ENCODE measurements at regions not wholly inside any gene's neighbourhood (a gene's known extent, or its start where the extent isn't known, plus 50 kb on each side); places are given as distances from the start of the nearest gene placed in this dataset.

GRCh38 chr18:34509163-34509562, 200.9 kb upstream of the DTNA start:
- ChIA-PET POLR2A (ENCODE audit: partially characterized antibody) (no interaction called here), CTCF (ENCODE audit: partially characterized antibody) (interaction anchor here (0.6 to 1.5 kb wide), 3 partner anchors 30 to 361 kb away, joined by 3 to 5 read pairs (median 3); no protein-coding TSS in a partner anchor)
- Histone ChIP-seq H2BK15ac (ENCODE audit: low read length) (no peak overlapping the region), H3K18ac (ENCODE audit: extremely low read depth, low read length) (no peak overlapping the region), H3K14ac (ENCODE audit: insufficient read length) (no peak overlapping the region), H3K56ac (replicated peaks; ENCODE audit: insufficient read length, low read depth, low read length) (no peak overlapping the region), H2AFZ (ENCODE audit: low read length) (no peak overlapping the region), H3K4ac (replicated peaks; ENCODE audit: insufficient read length, low read depth, low read length) (no peak overlapping the region), H3K79me1 (ENCODE audit: low read depth, low read length) (no peaks in the 10 kb centered on the region), H3K4me3 (ENCODE audit: extremely low read depth in 1 of 4, insufficient read depth in 2 of 4, low read depth in 3 of 4, low read length in 4 of 4) (no peak overlapping the region), H3K9me3 (ENCODE audit: insufficient read depth in 2 of 2, low read depth in 1 of 2, low read length in 1 of 2) (no peaks in the 10 kb centered on the region), H3K27ac (ENCODE audit: low read depth, low read length) (no peak overlapping the region), H4K5ac (ENCODE audit: insufficient read length, low read depth, low read length) (no peak overlapping the region), H2BK12ac (ENCODE audit: low read depth, low read length) (no peak overlapping the region), H4K91ac (replicated peaks; ENCODE audit: insufficient read length, low read length) (no peak overlapping the region), H3K4me2 (ENCODE audit: insufficient read depth in 1 of 2, low read depth in 2 of 2, low read length in 2 of 2) (no peak overlapping the region), H3K27me3 (replicated peaks in 1 of 4; ENCODE audit: control insufficient read depth in 3 of 4, extremely low read depth in 1 of 4, insufficient read depth in 3 of 4, low read length in 3 of 4) (no peaks in the 10 kb centered on the region), H2AK5ac (ENCODE audit: low read depth, low read length) (no peak overlapping the region), H4K8ac (ENCODE audit: extremely low read depth, insufficient read depth, low read length) (no peak overlapping the region), H2BK5ac (ENCODE audit: low read depth, low read length) (no peak overlapping the region), H3K4me1 (replicated peaks in 1 of 4; ENCODE audit: control insufficient read depth in 3 of 4, insufficient read depth in 4 of 4, low read length in 3 of 4) (peaks cover 0 to 10% (median 5%) of the 10 kb centered on the region in 4 experiments; a peak in 3 of 7 replicates), H4K20me1 (replicated peaks in 1 of 2; ENCODE audit: control insufficient read depth in 1 of 2, insufficient read depth in 2 of 2, low read length in 2 of 2) (no peaks in the 10 kb centered on the region), H3K9ac (replicated peaks in 1 of 4; ENCODE audit: extremely low read depth in 1 of 4, low read depth in 3 of 4, low read length in 3 of 4) (no peak overlapping the region), H3K23me2 (ENCODE audit: low read depth, low read length) (no peaks in the 10 kb centered on the region), H2BK20ac (ENCODE audit: low read length) (no peak overlapping the region), H3K79me2 (ENCODE audit: control insufficient read depth in 1 of 2, insufficient read depth in 2 of 2, low read length in 2 of 2) (peaks cover 0 to 14% of the 10 kb centered on the region in 2 experiments; a peak in 1 of 4 replicates), H2BK120ac (replicated peaks; ENCODE audit: low read depth, low read length) (no peak overlapping the region), H3K23ac (ENCODE audit: insufficient read length) (no peak overlapping the region), H3K36me3 (ENCODE audit: control insufficient read depth in 2 of 4, insufficient read depth in 4 of 4, low read length in 3 of 4) (no peaks in the 10 kb centered on the region)
- no peak for DNase-seq (ENCODE audit: low read depth in 1 of 2, low spot score in 2 of 2)
- no peak for FAIRE-seq
- TF ChIP-seq RFX5 (IDR thresholded peaks at IDR 0.05; ENCODE audit: borderline replicate concordance, low read depth, low read length), result no peak
- no peak for TF ChIP-seq EP300 (IDR thresholded peaks at IDR 0.05; ENCODE audit: borderline replicate concordance in 1 of 2, low read depth in 2 of 2, low read length in 2 of 2)
- TF ChIP-seq, protein P1, sequence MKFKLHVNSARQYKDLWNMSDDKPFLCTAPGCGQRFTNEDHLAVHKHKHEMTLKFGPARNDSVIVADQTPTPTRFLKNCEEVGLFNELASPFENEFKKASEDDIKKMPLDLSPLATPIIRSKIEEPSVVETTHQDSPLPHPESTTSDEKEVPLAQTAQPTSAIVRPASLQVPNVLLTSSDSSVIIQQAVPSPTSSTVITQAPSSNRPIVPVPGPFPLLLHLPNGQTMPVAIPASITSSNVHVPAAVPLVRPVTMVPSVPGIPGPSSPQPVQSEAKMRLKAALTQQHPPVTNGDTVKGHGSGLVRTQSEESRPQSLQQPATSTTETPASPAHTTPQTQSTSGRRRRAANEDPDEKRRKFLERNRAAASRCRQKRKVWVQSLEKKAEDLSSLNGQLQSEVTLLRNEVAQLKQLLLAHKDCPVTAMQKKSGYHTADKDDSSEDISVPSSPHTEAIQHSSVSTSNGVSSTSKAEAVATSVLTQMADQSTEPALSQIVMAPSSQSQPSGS (IDR thresholded peaks at IDR 0.05; ENCODE audit: low read length), result no peak
- no peak for TF ChIP-seq E2F6 (IDR thresholded peaks at IDR 0.05)
- 96% methylated on average over 1 of the region's 1 CpG; no CpG with 5 or more reads in 1 of the 2 experiments for WGBS, 2 experiments (ENCODE audit: extremely low coverage in 1 of 2, insufficient coverage in 1 of 2, insufficient read length in 1 of 2, insufficient replicate concordance in 2 of 2, low coverage in 1 of 2, low lambda C conversion rate in 2 of 2, missing lambda C conversion rate in 1 of 2)
